Sigmoid colon (tissue), 6 donors: ENCODE measurements at regions not wholly inside any gene's neighbourhood (a gene's known extent, or its start where the extent isn't known, plus 50 kb on each side); places are given as distances from the start of the nearest gene placed in this dataset.

Experiments used
- DNase-seq: peaks from one replicate; pipeline ENCODE4 v3.0.0-alpha.2; 2019
- H3K27ac ChIP-seq, 4 donors: fragments of 200-600 bp; sonication (generic); one replicate each; pipeline ENCODE4 v1.5.1; 2016 to 2019; ENCODE audit warnings: mild to moderate bottlenecking in 1 of 4
- H3K27me3 ChIP-seq, 3 donors: fragments of 200-600 bp; sonication (generic); one replicate each; pipeline ENCODE4 v1.5.1; 2019; ENCODE audit warnings: mild to moderate bottlenecking in 1 of 3
- H3K36me3 ChIP-seq, 4 donors: fragments of 200-600 bp; sonication (generic); one replicate each; pipeline ENCODE4 v1.5.1; 2016 to 2019
- H3K4me1 ChIP-seq, 4 donors: fragments of 200-600 bp; sonication (generic); one replicate each; pipeline ENCODE4 v1.5.1; 2017 to 2019
- H3K4me3 ChIP-seq, 4 donors: fragments of 200-600 bp; sonication (generic); one replicate each; pipeline ENCODE4 v1.5.1; 2017 to 2019; ENCODE audit warnings: mild to moderate bottlenecking in 2 of 4, moderate library complexity in 1 of 4
- H3K9me3 ChIP-seq, 4 donors: fragments of 200-600 bp in 3 of 4; sonication (generic) in 3 of 4; one replicate each; pipeline versions ENCODE4 v1.5.1 to v1.6.1; 2013 to 2019
- EP300 ChIP-seq, 4 donors: sonication (generic); formaldehyde crosslinking; IDR thresholded peaks; one replicate each; pipeline ENCODE4 v1.6.1; 2017; ENCODE audit warnings: antibody characterized with exemption in 4 of 4
- POLR2A ChIP-seq, 2 donors: fragments of 450-650 bp; IDR thresholded peaks; one replicate each; pipeline ENCODE4 v1.6.1; 2016; ENCODE audit warnings: antibody characterized with exemption in 2 of 2, mild to moderate bottlenecking in 2 of 2, moderate library complexity in 2 of 2
- POLR2AphosphoS5 ChIP-seq, 4 donors: sonication (generic); formaldehyde crosslinking; IDR thresholded peaks; one replicate each; pipeline ENCODE4 v1.6.1; 2017; ENCODE audit warnings: antibody characterized with exemption in 4 of 4
- WGBS, 2 donors: extraction: QIAGEN DNeasy Blood & Tissue Kit; methylation state at CpG; one replicate each; pipeline ENCODE4 v1.1.7; 2013; 5-methylcytosine and 5-hydroxymethylcytosine counted together
- intact Hi-C: fragments of 100-400 bp; cut with DNase I; formaldehyde crosslinking; loops from one replicate; pipeline ENCODE4 v1.15.1; 2023
- TF ChIP-seq, protein P1 (sequence below), 4 experiments: fragments of 450-650 bp in 3 of 4; fragments of 200-600 bp in 1 of 4; IDR thresholded peaks; one replicate each; pipeline ENCODE4 v1.5.1; 2016 to 2019; ENCODE audit warnings: antibody characterized with exemption in 4 of 4, mild to moderate bottlenecking in 3 of 4, moderate library complexity in 2 of 4
- donor health status: healthy with polysubstance abuse.
- donor health status: healthy.

DNA sequence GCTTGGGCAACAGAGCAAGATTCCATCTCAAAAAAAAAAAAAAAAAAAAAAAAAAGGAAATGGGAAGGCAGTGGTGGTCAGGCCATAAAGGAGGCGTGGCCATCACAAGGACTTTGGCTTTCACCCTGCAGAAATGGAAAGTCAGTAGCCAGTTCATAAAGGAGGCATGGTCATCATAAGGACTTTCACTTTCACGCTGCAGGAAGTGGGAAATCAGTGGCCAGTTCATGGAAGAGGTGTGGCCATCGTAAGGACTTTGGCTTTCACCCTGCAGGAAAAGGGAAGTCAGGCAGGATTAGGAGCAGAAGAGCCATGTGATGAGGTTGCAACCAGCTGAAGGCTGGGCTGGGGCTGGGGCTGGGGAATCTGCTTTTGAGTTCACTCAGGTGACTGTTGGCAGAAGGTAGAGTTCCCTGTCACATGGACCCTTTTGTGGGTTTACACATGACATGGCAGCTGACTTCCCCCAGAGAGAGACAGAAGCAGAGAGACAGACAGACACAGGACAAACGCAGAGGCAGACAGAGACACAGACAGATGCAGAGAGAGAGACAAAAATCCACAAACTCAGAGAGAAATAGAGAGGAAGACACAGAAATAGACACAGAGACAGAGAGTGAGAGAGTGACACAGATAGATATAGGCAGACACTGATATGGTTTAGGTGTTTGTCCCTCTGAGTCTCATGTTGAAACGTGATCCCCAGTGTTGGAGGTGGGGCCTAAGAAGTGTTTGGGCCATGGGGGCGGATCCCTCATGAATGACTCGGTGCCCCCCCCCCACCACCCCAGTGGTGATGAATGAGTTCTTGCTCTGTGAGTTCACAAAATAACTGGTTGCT lies 263.9 kb upstream of the KAZN start:
- Histone ChIP-seq H3K27me3 (no peaks in the 10 kb centered on the region), H3K4me3 (no peak overlapping the region), H3K36me3 (no peaks in the 10 kb centered on the region), H3K9me3 (peaks cover 0 to 2% (median 0%) of the 10 kb centered on the region in 4 donors), H3K27ac (no peak overlapping the region), H3K4me1 (peaks cover 0 to 6% (median 0%) of the 10 kb centered on the region in 4 donors)
- TF ChIP-seq POLR2A (IDR thresholded peaks at IDR 0.05) (no peak), EP300 (IDR thresholded peaks at IDR 0.05) (no peak)
- no peak for DNase-seq
- intact Hi-C loops: no loop called here
- WGBS, 2 donors: 62 to 65% methylated on average over 7 of the region's 7 CpGs

GRCh38 chr1:14338509-14338908 lies 260.0 kb upstream of the KAZN start:
- Histone ChIP-seq H3K4me1 (no peaks in the 10 kb centered on the region), H3K9me3 (no peaks in the 10 kb centered on the region), H3K27me3 (no peaks in the 10 kb centered on the region), H3K4me3 (no peak overlapping the region), H3K36me3 (no peaks in the 10 kb centered on the region), H3K27ac (no peak overlapping the region)
- 68 to 80% methylated on average over 3 of the region's 3 CpGs for WGBS, 2 donors
- TF ChIP-seq EP300 (IDR thresholded peaks at IDR 0.05): no peak
- no peak for DNase-seq
- intact Hi-C loops: no loop called here

- Histone ChIP-seq H3K4me3 (no peak overlapping the region), H3K27ac (peak overlapping the region in 1 of 4 donors; percentile 30), H3K27me3 (no peaks in the 10 kb centered on the region), H3K4me1 (no peaks in the 10 kb centered on the region), H3K36me3 (no peaks in the 10 kb centered on the region), H3K9me3 (no peaks in the 10 kb centered on the region)
- intact Hi-C loops: no loop called here
- WGBS, 2 donors: 60 to 81% methylated on average over 5 of the region's 5 CpGs
- DNase-seq: no peak
- TF ChIP-seq POLR2AphosphoS5 (IDR thresholded peaks at IDR 0.05) (no peak), POLR2A (IDR thresholded peaks at IDR 0.05) (no peak), EP300 (IDR thresholded peaks at IDR 0.05) (no peak)
- TF ChIP-seq, protein P1, sequence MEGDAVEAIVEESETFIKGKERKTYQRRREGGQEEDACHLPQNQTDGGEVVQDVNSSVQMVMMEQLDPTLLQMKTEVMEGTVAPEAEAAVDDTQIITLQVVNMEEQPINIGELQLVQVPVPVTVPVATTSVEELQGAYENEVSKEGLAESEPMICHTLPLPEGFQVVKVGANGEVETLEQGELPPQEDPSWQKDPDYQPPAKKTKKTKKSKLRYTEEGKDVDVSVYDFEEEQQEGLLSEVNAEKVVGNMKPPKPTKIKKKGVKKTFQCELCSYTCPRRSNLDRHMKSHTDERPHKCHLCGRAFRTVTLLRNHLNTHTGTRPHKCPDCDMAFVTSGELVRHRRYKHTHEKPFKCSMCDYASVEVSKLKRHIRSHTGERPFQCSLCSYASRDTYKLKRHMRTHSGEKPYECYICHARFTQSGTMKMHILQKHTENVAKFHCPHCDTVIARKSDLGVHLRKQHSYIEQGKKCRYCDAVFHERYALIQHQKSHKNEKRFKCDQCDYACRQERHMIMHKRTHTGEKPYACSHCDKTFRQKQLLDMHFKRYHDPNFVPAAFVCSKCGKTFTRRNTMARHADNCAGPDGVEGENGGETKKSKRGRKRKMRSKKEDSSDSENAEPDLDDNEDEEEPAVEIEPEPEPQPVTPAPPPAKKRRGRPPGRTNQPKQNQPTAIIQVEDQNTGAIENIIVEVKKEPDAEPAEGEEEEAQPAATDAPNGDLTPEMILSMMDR (IDR thresholded peaks at IDR 0.05): no peak
These were observed 259.2 kb upstream of the KAZN start for GRCh38 chr1:14339288-14339687.

- no peaks in the 10 kb centered on the region for H3K4me1 ChIP-seq
- no peaks in the 10 kb centered on the region for H3K9me3 ChIP-seq
- TF ChIP-seq EP300 (IDR thresholded peaks at IDR 0.05): no peak
- TF ChIP-seq POLR2A (IDR thresholded peaks at IDR 0.05): no peak
- TF ChIP-seq POLR2AphosphoS5 (IDR thresholded peaks at IDR 0.05): no peak
- TF ChIP-seq, protein P1 (IDR thresholded peaks at IDR 0.05): no peak
- intact Hi-C loops: no loop called here
- H3K36me3 ChIP-seq: no peaks in the 10 kb centered on the region
- no peak overlapping the region for H3K4me3 ChIP-seq
- H3K27me3 ChIP-seq: no peaks in the 10 kb centered on the region
- H3K27ac ChIP-seq: peak overlapping the region in 1 of 4 donors; percentile 30
- 60 to 72% methylated on average over 5 of the region's 5 CpGs for WGBS, 2 donors
- no peak for DNase-seq
These were observed 258.3 kb upstream of the KAZN start for GRCh38 chr1:14340002-14340785.

DNA sequence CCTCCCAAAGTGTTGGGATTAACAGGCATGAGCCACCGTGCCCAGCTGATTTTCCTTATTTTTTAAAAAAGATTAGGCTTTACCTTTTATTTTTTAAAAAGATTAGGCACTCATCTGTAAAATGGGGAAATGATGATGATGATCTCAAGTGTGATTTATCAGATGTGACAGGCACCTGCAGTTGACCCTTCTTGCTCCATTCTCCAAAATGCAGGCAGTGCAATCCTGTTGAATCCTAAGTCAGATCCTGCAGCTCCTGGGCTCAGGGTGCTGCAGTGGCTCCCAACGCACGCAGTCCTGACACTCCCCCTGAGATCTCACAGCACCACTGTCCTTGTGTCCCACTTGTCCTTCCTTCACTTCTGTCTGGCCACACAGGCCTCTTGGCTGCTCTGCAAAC lies 257.3 kb upstream of the KAZN start:
- Histone ChIP-seq H3K9me3 (no peaks in the 10 kb centered on the region), H3K27ac (no peak overlapping the region), H3K4me1 (no peaks in the 10 kb centered on the region), H3K4me3 (no peak overlapping the region), H3K36me3 (no peaks in the 10 kb centered on the region), H3K27me3 (no peaks in the 10 kb centered on the region)
- intact Hi-C loops: no loop called here
- WGBS, 2 donors: 90 to 96% methylated on average over 3 of the region's 3 CpGs
- TF ChIP-seq POLR2AphosphoS5 (IDR thresholded peaks at IDR 0.05) (no peak), EP300 (IDR thresholded peaks at IDR 0.05) (no peak), POLR2A (IDR thresholded peaks at IDR 0.05) (no peak)
- TF ChIP-seq, protein P1 (IDR thresholded peaks at IDR 0.05): no peak
- no peak for DNase-seq
